GM23338 (cell line): ENCODE measurements at regions not wholly inside any gene's neighbourhood (a gene's known extent, or its start where the extent isn't known, plus 50 kb on each side); places are given as distances from the start of the nearest gene placed in this dataset.

Experiments used
- JUNB ChIP-seq: IDR thresholded peaks from one replicate; pipeline ENCODE4 v1.6.1; 2016; ENCODE audit warnings: antibody characterized with exemption; ENCODE audit not compliant: unreplicated experiment
- NANOG ChIP-seq: IDR thresholded peaks from 2 replicates; pipeline ENCODE4 v1.6.1; 2016; ENCODE audit warnings: antibody characterized with exemption, borderline replicate concordance
- POLR2AphosphoS5 ChIP-seq: IDR thresholded peaks from 2 replicates; pipeline ENCODE4 v1.6.1; 2016; ENCODE audit warnings: antibody characterized with exemption, low read depth
- STAT1 ChIP-seq: IDR thresholded peaks from one replicate; pipeline ENCODE4 v1.6.1; 2016; ENCODE audit warnings: antibody characterized with exemption; ENCODE audit not compliant: unreplicated experiment
- ZNF114 ChIP-seq: fragments of 250-450 bp; sonication (Bioruptor Pico); IDR thresholded peaks from 2 replicates; pipeline ENCODE4 v1.5.0; 2020; ENCODE audit warnings: mild to moderate bottlenecking, moderate library complexity
- ZNF331 ChIP-seq: fragments of 250-450 bp; sonication (Bioruptor Pico); IDR thresholded peaks from 2 replicates; pipeline ENCODE4 v1.5.0; 2020; ENCODE audit warnings: low read depth, mild to moderate bottlenecking, moderate library complexity
- TF ChIP-seq, protein P1 (sequence below): fragments of 250-450 bp; sonication (Bioruptor Pico); IDR thresholded peaks from 2 replicates; pipeline ENCODE4 v1.5.0; 2020; ENCODE audit warnings: mild to moderate bottlenecking, moderate library complexity
- TF ChIP-seq, protein P2 (sequence below): IDR thresholded peaks from 2 replicates; pipeline ENCODE4 v1.6.1; 2016; ENCODE audit warnings: antibody characterized with exemption
- TF ChIP-seq, protein P3 (sequence below): IDR thresholded peaks from one replicate; pipeline ENCODE4 v1.6.1; 2018; ENCODE audit warnings: antibody characterized with exemption; ENCODE audit not compliant: unreplicated experiment

GRCh38 chr10:128483216-128483615 is 357.0 kb upstream of the MKI67 start (continued):
- TF ChIP-seq, protein P1, sequence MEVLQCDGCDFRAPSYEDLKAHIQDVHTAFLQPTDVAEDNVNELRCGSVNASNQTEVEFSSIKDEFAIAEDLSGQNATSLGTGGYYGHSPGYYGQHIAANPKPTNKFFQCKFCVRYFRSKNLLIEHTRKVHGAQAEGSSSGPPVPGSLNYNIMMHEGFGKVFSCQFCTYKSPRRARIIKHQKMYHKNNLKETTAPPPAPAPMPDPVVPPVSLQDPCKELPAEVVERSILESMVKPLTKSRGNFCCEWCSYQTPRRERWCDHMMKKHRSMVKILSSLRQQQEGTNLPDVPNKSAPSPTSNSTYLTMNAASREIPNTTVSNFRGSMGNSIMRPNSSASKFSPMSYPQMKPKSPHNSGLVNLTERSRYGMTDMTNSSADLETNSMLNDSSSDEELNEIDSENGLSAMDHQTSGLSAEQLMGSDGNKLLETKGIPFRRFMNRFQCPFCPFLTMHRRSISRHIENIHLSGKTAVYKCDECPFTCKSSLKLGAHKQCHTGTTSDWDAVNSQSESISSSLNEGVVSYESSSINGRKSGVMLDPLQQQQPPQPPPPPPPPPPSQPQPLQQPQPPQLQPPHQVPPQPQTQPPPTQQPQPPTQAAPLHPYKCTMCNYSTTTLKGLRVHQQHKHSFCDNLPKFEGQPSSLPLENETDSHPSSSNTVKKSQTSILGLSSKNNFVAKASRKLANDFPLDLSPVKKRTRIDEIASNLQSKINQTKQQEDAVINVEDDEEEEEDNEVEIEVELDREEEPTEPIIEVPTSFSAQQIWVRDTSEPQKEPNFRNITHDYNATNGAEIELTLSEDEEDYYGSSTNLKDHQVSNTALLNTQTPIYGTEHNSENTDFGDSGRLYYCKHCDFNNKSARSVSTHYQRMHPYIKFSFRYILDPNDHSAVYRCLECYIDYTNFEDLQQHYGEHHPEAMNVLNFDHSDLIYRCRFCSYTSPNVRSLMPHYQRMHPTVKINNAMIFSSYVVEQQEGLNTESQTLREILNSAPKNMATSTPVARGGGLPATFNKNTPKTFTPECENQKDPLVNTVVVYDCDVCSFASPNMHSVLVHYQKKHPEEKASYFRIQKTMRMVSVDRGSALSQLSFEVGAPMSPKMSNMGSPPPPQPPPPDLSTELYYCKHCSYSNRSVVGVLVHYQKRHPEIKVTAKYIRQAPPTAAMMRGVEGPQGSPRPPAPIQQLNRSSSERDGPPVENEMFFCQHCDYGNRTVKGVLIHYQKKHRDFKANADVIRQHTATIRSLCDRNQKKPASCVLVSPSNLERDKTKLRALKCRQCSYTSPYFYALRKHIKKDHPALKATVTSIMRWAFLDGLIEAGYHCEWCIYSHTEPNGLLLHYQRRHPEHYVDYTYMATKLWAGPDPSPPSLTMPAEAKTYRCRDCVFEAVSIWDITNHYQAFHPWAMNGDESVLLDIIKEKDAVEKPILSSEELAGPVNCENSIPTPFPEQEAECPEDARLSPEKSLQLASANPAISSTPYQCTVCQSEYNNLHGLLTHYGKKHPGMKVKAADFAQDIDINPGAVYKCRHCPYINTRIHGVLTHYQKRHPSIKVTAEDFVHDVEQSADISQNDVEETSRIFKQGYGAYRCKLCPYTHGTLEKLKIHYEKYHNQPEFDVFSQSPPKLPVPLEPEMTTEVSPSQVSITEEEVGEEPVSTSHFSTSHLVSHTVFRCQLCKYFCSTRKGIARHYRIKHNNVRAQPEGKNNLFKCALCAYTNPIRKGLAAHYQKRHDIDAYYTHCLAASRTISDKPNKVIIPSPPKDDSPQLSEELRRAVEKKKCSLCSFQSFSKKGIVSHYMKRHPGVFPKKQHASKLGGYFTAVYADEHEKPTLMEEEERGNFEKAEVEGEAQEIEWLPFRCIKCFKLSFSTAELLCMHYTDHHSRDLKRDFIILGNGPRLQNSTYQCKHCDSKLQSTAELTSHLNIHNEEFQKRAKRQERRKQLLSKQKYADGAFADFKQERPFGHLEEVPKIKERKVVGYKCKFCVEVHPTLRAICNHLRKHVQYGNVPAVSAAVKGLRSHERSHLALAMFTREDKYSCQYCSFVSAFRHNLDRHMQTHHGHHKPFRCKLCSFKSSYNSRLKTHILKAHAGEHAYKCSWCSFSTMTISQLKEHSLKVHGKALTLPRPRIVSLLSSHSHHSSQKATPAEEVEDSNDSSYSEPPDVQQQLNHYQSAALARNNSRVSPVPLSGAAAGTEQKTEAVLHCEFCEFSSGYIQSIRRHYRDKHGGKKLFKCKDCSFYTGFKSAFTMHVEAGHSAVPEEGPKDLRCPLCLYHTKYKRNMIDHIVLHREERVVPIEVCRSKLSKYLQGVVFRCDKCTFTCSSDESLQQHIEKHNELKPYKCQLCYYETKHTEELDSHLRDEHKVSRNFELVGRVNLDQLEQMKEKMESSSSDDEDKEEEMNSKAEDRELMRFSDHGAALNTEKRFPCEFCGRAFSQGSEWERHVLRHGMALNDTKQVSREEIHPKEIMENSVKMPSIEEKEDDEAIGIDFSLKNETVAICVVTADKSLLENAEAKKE (CRISPR knock-in tag) = no peak
- no peak for TF ChIP-seq NANOG
- TF ChIP-seq, protein P2, sequence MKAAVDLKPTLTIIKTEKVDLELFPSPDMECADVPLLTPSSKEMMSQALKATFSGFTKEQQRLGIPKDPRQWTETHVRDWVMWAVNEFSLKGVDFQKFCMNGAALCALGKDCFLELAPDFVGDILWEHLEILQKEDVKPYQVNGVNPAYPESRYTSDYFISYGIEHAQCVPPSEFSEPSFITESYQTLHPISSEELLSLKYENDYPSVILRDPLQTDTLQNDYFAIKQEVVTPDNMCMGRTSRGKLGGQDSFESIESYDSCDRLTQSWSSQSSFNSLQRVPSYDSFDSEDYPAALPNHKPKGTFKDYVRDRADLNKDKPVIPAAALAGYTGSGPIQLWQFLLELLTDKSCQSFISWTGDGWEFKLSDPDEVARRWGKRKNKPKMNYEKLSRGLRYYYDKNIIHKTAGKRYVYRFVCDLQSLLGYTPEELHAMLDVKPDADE = no peak
- no peak for TF ChIP-seq ZNF114 (CRISPR knock-in tag)
- TF ChIP-seq STAT1 = no peak
- TF ChIP-seq, protein P3, sequence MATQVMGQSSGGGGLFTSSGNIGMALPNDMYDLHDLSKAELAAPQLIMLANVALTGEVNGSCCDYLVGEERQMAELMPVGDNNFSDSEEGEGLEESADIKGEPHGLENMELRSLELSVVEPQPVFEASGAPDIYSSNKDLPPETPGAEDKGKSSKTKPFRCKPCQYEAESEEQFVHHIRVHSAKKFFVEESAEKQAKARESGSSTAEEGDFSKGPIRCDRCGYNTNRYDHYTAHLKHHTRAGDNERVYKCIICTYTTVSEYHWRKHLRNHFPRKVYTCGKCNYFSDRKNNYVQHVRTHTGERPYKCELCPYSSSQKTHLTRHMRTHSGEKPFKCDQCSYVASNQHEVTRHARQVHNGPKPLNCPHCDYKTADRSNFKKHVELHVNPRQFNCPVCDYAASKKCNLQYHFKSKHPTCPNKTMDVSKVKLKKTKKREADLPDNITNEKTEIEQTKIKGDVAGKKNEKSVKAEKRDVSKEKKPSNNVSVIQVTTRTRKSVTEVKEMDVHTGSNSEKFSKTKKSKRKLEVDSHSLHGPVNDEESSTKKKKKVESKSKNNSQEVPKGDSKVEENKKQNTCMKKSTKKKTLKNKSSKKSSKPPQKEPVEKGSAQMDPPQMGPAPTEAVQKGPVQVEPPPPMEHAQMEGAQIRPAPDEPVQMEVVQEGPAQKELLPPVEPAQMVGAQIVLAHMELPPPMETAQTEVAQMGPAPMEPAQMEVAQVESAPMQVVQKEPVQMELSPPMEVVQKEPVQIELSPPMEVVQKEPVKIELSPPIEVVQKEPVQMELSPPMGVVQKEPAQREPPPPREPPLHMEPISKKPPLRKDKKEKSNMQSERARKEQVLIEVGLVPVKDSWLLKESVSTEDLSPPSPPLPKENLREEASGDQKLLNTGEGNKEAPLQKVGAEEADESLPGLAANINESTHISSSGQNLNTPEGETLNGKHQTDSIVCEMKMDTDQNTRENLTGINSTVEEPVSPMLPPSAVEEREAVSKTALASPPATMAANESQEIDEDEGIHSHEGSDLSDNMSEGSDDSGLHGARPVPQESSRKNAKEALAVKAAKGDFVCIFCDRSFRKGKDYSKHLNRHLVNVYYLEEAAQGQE = no peak
- no peak for TF ChIP-seq ZNF331 (CRISPR knock-in tag)
- no peak for TF ChIP-seq POLR2AphosphoS5
- no peak for TF ChIP-seq JUNB
